A549 (cell line): ENCODE measurements at regions not wholly inside any gene's neighbourhood (a gene's known extent, or its start where the extent isn't known, plus 50 kb on each side); places are given as distances from the start of the nearest gene placed in this dataset.

ENCODE experiments used
- BHLHE40 ChIP-seq: IDR thresholded peaks from 2 replicates; pipeline ENCODE4 v1.6.1; 2012; ENCODE audit warnings: low read depth, low read length, inconsistent platforms
- CHD2 ChIP-seq: fragments of 150-350 bp; IDR thresholded peaks from 2 replicates; pipeline ENCODE4 v1.6.1; 2014; ENCODE audit warnings: low read length; ENCODE audit not compliant: partially characterized antibody
- EP300 ChIP-seq, 2 experiments: fragments of >200 bp; sonication (Bioruptor Twin); formaldehyde crosslinking; IDR thresholded peaks; 2 replicates in 1 of 2; 3 replicates in 1 of 2; pipeline ENCODE4 v1.6.1; 2016 to 2017
- ESRRA ChIP-seq: fragments of 150-350 bp; IDR thresholded peaks from 2 replicates; pipeline ENCODE4 v1.6.1; 2014; ENCODE audit warnings: mild to moderate bottlenecking, low read length, borderline replicate concordance
- NFE2L2 ChIP-seq: fragments of 150-350 bp; conservative IDR thresholded peaks from 2 replicates; pipeline ENCODE4 v1.6.1; 2014; ENCODE audit warnings: low read length
- NPAS2 ChIP-seq: fragments of 250-450 bp; sonication (Bioruptor Pico); IDR thresholded peaks from 2 replicates; pipeline ENCODE4 v1.8.0; 2022; ENCODE audit warnings: mild to moderate bottlenecking, moderate library complexity, borderline replicate concordance
- POLR2A ChIP-seq: IDR thresholded peaks from 2 replicates; pipeline ENCODE4 v1.6.1; 2012; ENCODE audit warnings: mild to moderate bottlenecking, low read length
- RCOR1 ChIP-seq: fragments of 150-350 bp; IDR thresholded peaks from 2 replicates; pipeline ENCODE4 v1.6.1; 2014; ENCODE audit warnings: antibody characterized with exemption, low read length, low read depth
- TF ChIP-seq, protein P1 (sequence below): fragments of >200 bp; sonication (Bioruptor Twin); formaldehyde crosslinking; IDR thresholded peaks from 3 replicates; pipeline ENCODE4 v1.5.1; 2016
- TF ChIP-seq, protein P2 (sequence below): fragments of 450-650 bp; IDR thresholded peaks from 2 replicates; pipeline ENCODE4 v1.6.1; 2014; ENCODE audit warnings: antibody characterized with exemption
- TF ChIP-seq, protein P3 (sequence below): IDR thresholded peaks from 2 replicates; pipeline ENCODE4 v1.6.1; 2012
- TF ChIP-seq, protein P4 (sequence below): fragments of 250-450 bp; sonication (Bioruptor Pico); IDR thresholded peaks from 2 replicates; pipeline ENCODE4 v1.5.0; 2021; ENCODE audit warnings: mild to moderate bottlenecking, moderate library complexity, borderline replicate concordance

DNA sequence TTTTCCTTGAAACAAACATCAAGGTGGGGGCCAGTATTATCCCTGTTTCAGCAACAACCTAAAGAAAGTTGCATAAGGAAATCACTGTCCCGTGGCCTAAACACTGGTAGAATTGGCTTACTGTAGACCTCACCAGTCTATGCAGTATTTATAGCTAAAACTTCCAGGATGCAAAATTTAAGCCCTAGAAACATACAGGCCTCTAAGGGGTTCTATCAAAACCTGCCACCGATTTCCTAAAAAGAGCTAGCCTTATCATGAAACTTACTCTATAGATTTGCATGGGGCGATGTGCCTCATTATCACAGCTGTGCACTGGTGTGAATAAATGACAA is 84.3 kb upstream of the FOXQ1 start:
- TF ChIP-seq CHD2: no peak
- TF ChIP-seq RCOR1: no peak
- TF ChIP-seq, protein P1, sequence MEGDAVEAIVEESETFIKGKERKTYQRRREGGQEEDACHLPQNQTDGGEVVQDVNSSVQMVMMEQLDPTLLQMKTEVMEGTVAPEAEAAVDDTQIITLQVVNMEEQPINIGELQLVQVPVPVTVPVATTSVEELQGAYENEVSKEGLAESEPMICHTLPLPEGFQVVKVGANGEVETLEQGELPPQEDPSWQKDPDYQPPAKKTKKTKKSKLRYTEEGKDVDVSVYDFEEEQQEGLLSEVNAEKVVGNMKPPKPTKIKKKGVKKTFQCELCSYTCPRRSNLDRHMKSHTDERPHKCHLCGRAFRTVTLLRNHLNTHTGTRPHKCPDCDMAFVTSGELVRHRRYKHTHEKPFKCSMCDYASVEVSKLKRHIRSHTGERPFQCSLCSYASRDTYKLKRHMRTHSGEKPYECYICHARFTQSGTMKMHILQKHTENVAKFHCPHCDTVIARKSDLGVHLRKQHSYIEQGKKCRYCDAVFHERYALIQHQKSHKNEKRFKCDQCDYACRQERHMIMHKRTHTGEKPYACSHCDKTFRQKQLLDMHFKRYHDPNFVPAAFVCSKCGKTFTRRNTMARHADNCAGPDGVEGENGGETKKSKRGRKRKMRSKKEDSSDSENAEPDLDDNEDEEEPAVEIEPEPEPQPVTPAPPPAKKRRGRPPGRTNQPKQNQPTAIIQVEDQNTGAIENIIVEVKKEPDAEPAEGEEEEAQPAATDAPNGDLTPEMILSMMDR: no peak
- no peak for TF ChIP-seq EP300 (IDR thresholded peaks at IDR 0.05)
- TF ChIP-seq NFE2L2: no peak
- TF ChIP-seq BHLHE40: no peak
- TF ChIP-seq, protein P2, sequence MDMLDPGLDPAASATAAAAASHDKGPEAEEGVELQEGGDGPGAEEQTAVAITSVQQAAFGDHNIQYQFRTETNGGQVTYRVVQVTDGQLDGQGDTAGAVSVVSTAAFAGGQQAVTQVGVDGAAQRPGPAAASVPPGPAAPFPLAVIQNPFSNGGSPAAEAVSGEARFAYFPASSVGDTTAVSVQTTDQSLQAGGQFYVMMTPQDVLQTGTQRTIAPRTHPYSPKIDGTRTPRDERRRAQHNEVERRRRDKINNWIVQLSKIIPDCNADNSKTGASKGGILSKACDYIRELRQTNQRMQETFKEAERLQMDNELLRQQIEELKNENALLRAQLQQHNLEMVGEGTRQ: no peak
- TF ChIP-seq, protein P3, sequence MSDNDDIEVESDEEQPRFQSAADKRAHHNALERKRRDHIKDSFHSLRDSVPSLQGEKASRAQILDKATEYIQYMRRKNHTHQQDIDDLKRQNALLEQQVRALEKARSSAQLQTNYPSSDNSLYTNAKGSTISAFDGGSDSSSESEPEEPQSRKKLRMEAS: no peak
- no peak for TF ChIP-seq NPAS2 (CRISPR knock-in tag)
- TF ChIP-seq, protein P4, sequence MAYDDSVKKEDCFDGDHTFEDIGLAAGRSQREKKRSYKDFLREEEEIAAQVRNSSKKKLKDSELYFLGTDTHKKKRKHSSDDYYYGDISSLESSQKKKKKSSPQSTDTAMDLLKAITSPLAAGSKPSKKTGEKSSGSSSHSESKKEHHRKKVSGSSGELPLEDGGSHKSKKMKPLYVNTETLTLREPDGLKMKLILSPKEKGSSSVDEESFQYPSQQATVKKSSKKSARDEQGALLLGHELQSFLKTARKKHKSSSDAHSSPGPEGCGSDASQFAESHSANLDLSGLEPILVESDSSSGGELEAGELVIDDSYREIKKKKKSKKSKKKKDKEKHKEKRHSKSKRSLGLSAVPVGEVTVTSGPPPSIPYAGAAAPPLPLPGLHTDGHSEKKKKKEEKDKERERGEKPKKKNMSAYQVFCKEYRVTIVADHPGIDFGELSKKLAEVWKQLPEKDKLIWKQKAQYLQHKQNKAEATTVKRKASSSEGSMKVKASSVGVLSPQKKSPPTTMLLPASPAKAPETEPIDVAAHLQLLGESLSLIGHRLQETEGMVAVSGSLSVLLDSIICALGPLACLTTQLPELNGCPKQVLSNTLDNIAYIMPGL: no peak
- TF ChIP-seq ESRRA: no peak
- no peak for TF ChIP-seq POLR2A
